GM19043 (cell line): ENCODE measurements at regions not wholly inside any gene's neighbourhood (a gene's known extent, or its start where the extent isn't known, plus 50 kb on each side); places are given as distances from the start of the nearest gene placed in this dataset.

Experiments used
- ATAC-seq: cut with Tn5 transposase; IDR thresholded peaks from one replicate; pipeline ENCODE4 v1.9.1; 2021; ENCODE audit warnings: low read depth; ENCODE audit not compliant: unreplicated experiment

GRCh38 chr2:200013906-200014305, 58.5 kb downstream of the MAIP1 start:
- ATAC-seq: no peak

- no peak for ATAC-seq
Measured at GRCh38 chr2:200021449-200022114, 66.2 kb downstream of the MAIP1 start.

- ATAC-seq: no peak
Measured at GRCh38 chr2:200022511-200022910, 67.1 kb downstream of the MAIP1 start.

GRCh38 chr2:200023570-200023969, 68.2 kb downstream of the MAIP1 start:
- no peak for ATAC-seq

GRCh38 chr2:200025717-200026116, 70.3 kb downstream of the MAIP1 start:
- no peak for ATAC-seq

- ATAC-seq: no peak
Measured at GRCh38 chr2:200026332-200027230, 71.2 kb downstream of the MAIP1 start.

GRCh38 chr2:200028998-200029397, 73.6 kb downstream of the MAIP1 start:
- no peak for ATAC-seq

- no peak for ATAC-seq
Measured at GRCh38 chr2:200032895-200033294, 77.5 kb downstream of the MAIP1 start.

- ATAC-seq: no peak
Measured at GRCh38 chr2:200033929-200034328, 78.5 kb downstream of the MAIP1 start.

GRCh38 chr2:200034816-200035215, 79.4 kb downstream of the MAIP1 start:
- no peak for ATAC-seq

GRCh38 chr2:200039724-200040650, 84.6 kb downstream of the MAIP1 start:
- ATAC-seq: no peak

GRCh38 chr2:200040831-200041230, 85.4 kb downstream of the MAIP1 start:
- ATAC-seq: no peak

GRCh38 chr2:200041639-200042038, 86.3 kb downstream of the MAIP1 start:
- ATAC-seq: no peak

- no peak for ATAC-seq
Measured at GRCh38 chr2:200042102-200042735, 86.8 kb downstream of the MAIP1 start.

- no peak for ATAC-seq
Measured at GRCh38 chr2:200042944-200043343, 87.6 kb downstream of the MAIP1 start.

GRCh38 chr2:200044453-200044852, 89.1 kb downstream of the MAIP1 start:
- no peak for ATAC-seq

- ATAC-seq: no peak
Measured at GRCh38 chr2:200048421-200048820, 93.0 kb downstream of the MAIP1 start.

GRCh38 chr2:200049086-200049485, 93.7 kb downstream of the MAIP1 start:
- no peak for ATAC-seq

- ATAC-seq: no peak
Measured at GRCh38 chr2:200050921-200051610, 95.7 kb downstream of the MAIP1 start.

- no peak for ATAC-seq
Measured at GRCh38 chr2:200051611-200051945, 96.2 kb downstream of the MAIP1 start.
